22Rv1 (cell line): ENCODE measurements at regions not wholly inside any gene's neighbourhood (a gene's known extent, or its start where the extent isn't known, plus 50 kb on each side); places are given as distances from the start of the nearest gene placed in this dataset.
"Not testable (repeated sequence)": the region's sequence is repeated elsewhere in the genome, so short reads cannot be mapped to it uniquely, and the experiment has no call there.

Experiments
- H3K27ac ChIP-seq: fragments of 450-650 bp; 2 replicates; pipeline ENCODE4 v1.5.1; 2017
- CTCF ChIP-seq: fragments of 450-650 bp; IDR thresholded peaks from 2 replicates; pipeline ENCODE4 v1.5.1; 2017; ENCODE audit warnings: mild to moderate bottlenecking
- ZFX ChIP-seq: fragments of 450-650 bp; IDR thresholded peaks from 2 replicates; pipeline ENCODE4 v1.6.1; 2017; ENCODE audit warnings: antibody characterized with exemption, borderline replicate concordance

- no peak for TF ChIP-seq ZFX
- no peak for TF ChIP-seq CTCF
- no peak overlapping the region for H3K27ac ChIP-seq
Observed at GRCh38 chr6:9128970-9129369, 693.6 kb upstream of the SLC35B3 start.

GRCh38 chr6:9126878-9127560 lies 691.7 kb upstream of the SLC35B3 start:
- no peak overlapping the region for H3K27ac ChIP-seq

GRCh38 chr6:9126034-9126433 lies 690.7 kb upstream of the SLC35B3 start:
- H3K27ac ChIP-seq = not testable (repeated sequence)

More at GRCh38 chr6:9126878-9127560, 691.7 kb upstream of the SLC35B3 start:
- TF ChIP-seq CTCF (no peak), ZFX (no peak)

GRCh38 chr6:9121549-9121948 lies 686.2 kb upstream of the SLC35B3 start:
- no peak for TF ChIP-seq CTCF
- H3K27ac ChIP-seq = no peak overlapping the region

- TF ChIP-seq ZFX (no peak), CTCF (no peak)
- H3K27ac ChIP-seq = no peak overlapping the region
Observed at GRCh38 chr6:9116026-9116425, 680.7 kb upstream of the SLC35B3 start.

- H3K27ac ChIP-seq = no peak overlapping the region
- TF ChIP-seq ZFX (no peak), CTCF (no peak)
Observed at GRCh38 chr6:9112544-9112943, 677.2 kb upstream of the SLC35B3 start.

- H3K27ac ChIP-seq = no peak overlapping the region
- no peak for TF ChIP-seq ZFX
- TF ChIP-seq CTCF = no peak
Observed at GRCh38 chr6:9103876-9104521, 668.7 kb upstream of the SLC35B3 start.

GRCh38 chr6:9101920-9102319 lies 666.6 kb upstream of the SLC35B3 start:
- no peak overlapping the region for H3K27ac ChIP-seq
- TF ChIP-seq CTCF (no peak), ZFX (no peak)
